ENCODE measurements at regions not wholly inside any gene's neighbourhood (a gene's known extent, or its start where the extent isn't known, plus 50 kb on each side); places are given as distances from the start of the nearest gene placed in this dataset.

GRCh38 chr2:9700109-9700495, 69.3 kb upstream of the YWHAQ start:
- POLR2A ChIA-PET: no interaction called here
- Mint-ChIP-seq H3K36me3 (peaks cover 3% of the 10 kb centered on the region), H3K4me3 (no peak overlapping the region), H3K4me1 (peaks cover 33% of the 10 kb centered on the region), H3K9me3 (peaks cover 4% of the 10 kb centered on the region), H3K27ac (no peak overlapping the region), H3K27me3 (peaks cover 12% of the 10 kb centered on the region)
- no peak for ATAC-seq (ENCODE audit: low read depth)
- DNase-seq: no peak

GRCh38 chr2:9702604-9703084, 71.8 kb upstream of the YWHAQ start:
- Mint-ChIP-seq H3K9me3 (peaks cover 4% of the 10 kb centered on the region), H3K4me3 (peak overlapping the region; percentile 15), H3K27me3 (peaks cover 5% of the 10 kb centered on the region), H3K27ac (peak overlapping the region; percentile 71), H3K4me1 (peaks cover 30% of the 10 kb centered on the region), H3K36me3 (peaks cover 3% of the 10 kb centered on the region)
- POLR2A ChIA-PET: interaction anchor here (1.2 to 2.1 kb wide), 7 partner anchors 21 to 147 kb away, joined by 3 to 12 read pairs (median 5); partner anchors contain the start of genes ADAM17 and YWHAQ
- DNase-seq (no peak), ATAC-seq (ENCODE audit: low read depth) (no peak)

- peaks cover 25% of the 10 kb centered on the region for H3K4me1 Mint-ChIP-seq
Measured at GRCh38 chr2:9703085-9703678, 72.4 kb upstream of the YWHAQ start.

GRCh38 chr2:9703701-9704221, 73.0 kb upstream of the YWHAQ start:
- Mint-ChIP-seq H3K4me3 (peak overlapping the region; percentile 21), H3K9me3 (peaks cover 4% of the 10 kb centered on the region), H3K27ac (peak overlapping the region; percentile 71), H3K27me3 (peaks cover 5% of the 10 kb centered on the region), H3K4me1 (peaks cover 23% of the 10 kb centered on the region), H3K36me3 (peaks cover 3% of the 10 kb centered on the region)
- ATAC-seq (ENCODE audit: low read depth): peak; percentile 24
- POLR2A ChIA-PET: interaction anchor here (1.2 to 2.1 kb wide), 7 partner anchors 22 to 148 kb away, joined by 3 to 12 read pairs (median 5); partner anchors contain the start of genes ADAM17 and YWHAQ
- DNase-seq: no peak

More at GRCh38 chr2:9703085-9703678, 72.4 kb upstream of the YWHAQ start:
- ATAC-seq (ENCODE audit: low read depth) (peak; percentile 88), DNase-seq (peak; percentile 68)
- POLR2A ChIA-PET: interaction anchor here (1.2 to 2.1 kb wide), 7 partner anchors 22 to 147 kb away, joined by 3 to 12 read pairs (median 5); partner anchors contain the start of genes ADAM17 and YWHAQ
- Mint-ChIP-seq H3K9me3 (peaks cover 4% of the 10 kb centered on the region), H3K36me3 (peaks cover 3% of the 10 kb centered on the region), H3K27ac (peak overlapping the region; percentile 71), H3K27me3 (peaks cover 5% of the 10 kb centered on the region), H3K4me3 (peak overlapping the region; percentile 21)

GRCh38 chr2:9704600-9704999, 73.8 kb upstream of the YWHAQ start:
- Mint-ChIP-seq H3K9me3 (peaks cover 4% of the 10 kb centered on the region), H3K4me1 (peaks cover 21% of the 10 kb centered on the region), H3K27ac (peak overlapping the region; percentile 10), H3K4me3 (no peak overlapping the region), H3K27me3 (peaks cover 5% of the 10 kb centered on the region), H3K36me3 (peaks cover 3% of the 10 kb centered on the region)
- POLR2A ChIA-PET: no interaction called here
- ATAC-seq (ENCODE audit: low read depth): no peak
- DNase-seq: no peak

- DNase-seq: no peak
- POLR2A ChIA-PET: no interaction called here
- H3K9me3 Mint-ChIP-seq: peaks cover 4% of the 10 kb centered on the region
- H3K4me1 Mint-ChIP-seq: peaks cover 21% of the 10 kb centered on the region
- H3K27me3 Mint-ChIP-seq: peaks cover 5% of the 10 kb centered on the region
- H3K4me3 Mint-ChIP-seq: no peak overlapping the region
- H3K36me3 Mint-ChIP-seq: peaks cover 3% of the 10 kb centered on the region
- ATAC-seq (ENCODE audit: low read depth): no peak
- no peak overlapping the region for H3K27ac Mint-ChIP-seq
Measured at GRCh38 chr2:9705196-9705595, 74.4 kb upstream of the YWHAQ start.

- Mint-ChIP-seq H3K27me3 (no peaks in the 10 kb centered on the region), H3K36me3 (no peaks in the 10 kb centered on the region), H3K9me3 (no peaks in the 10 kb centered on the region), H3K4me3 (no peak overlapping the region), H3K4me1 (peaks cover 23% of the 10 kb centered on the region), H3K27ac (no peak overlapping the region)
- DNase-seq: no peak
- no peak for ATAC-seq (ENCODE audit: low read depth)
- POLR2A ChIA-PET: interaction anchor here (1.3 kb wide), 1 partner anchor 12 kb away, joined by 3 read pairs; no protein-coding TSS in a partner anchor
Measured at GRCh38 chr2:9707008-9707407, 76.2 kb upstream of the YWHAQ start.

GRCh38 chr2:9707611-9708160, 76.9 kb upstream of the YWHAQ start:
- H3K27me3 Mint-ChIP-seq: no peaks in the 10 kb centered on the region
- H3K4me3 Mint-ChIP-seq: no peak overlapping the region
- no peak for DNase-seq
- H3K4me1 Mint-ChIP-seq: peaks cover 18% of the 10 kb centered on the region
- H3K27ac Mint-ChIP-seq: no peak overlapping the region
- H3K9me3 Mint-ChIP-seq: no peaks in the 10 kb centered on the region
- POLR2A ChIA-PET: no interaction called here
- ATAC-seq (ENCODE audit: low read depth): no peak
- H3K36me3 Mint-ChIP-seq: no peaks in the 10 kb centered on the region

- Mint-ChIP-seq H3K4me3 (no peak overlapping the region), H3K36me3 (no peaks in the 10 kb centered on the region), H3K27me3 (no peaks in the 10 kb centered on the region), H3K9me3 (no peaks in the 10 kb centered on the region), H3K4me1 (peaks cover 6% of the 10 kb centered on the region), H3K27ac (no peak overlapping the region)
- POLR2A ChIA-PET: no interaction called here
- DNase-seq: no peak
- no peak for ATAC-seq (ENCODE audit: low read depth)
Measured at GRCh38 chr2:9708683-9709538, 78.1 kb upstream of the YWHAQ start.

GRCh38 chr2:9709539-9710285, 78.9 kb upstream of the YWHAQ start:
- Mint-ChIP-seq H3K4me1 (peaks cover 4% of the 10 kb centered on the region), H3K4me3 (no peak overlapping the region), H3K36me3 (no peaks in the 10 kb centered on the region), H3K27ac (no peak overlapping the region), H3K27me3 (no peaks in the 10 kb centered on the region), H3K9me3 (no peaks in the 10 kb centered on the region)
- POLR2A ChIA-PET: no interaction called here
- ATAC-seq (ENCODE audit: low read depth): no peak
- DNase-seq: no peak

- no peak for ATAC-seq (ENCODE audit: low read depth)
- Mint-ChIP-seq H3K4me1 (peaks cover 4% of the 10 kb centered on the region), H3K27ac (no peak overlapping the region), H3K9me3 (no peaks in the 10 kb centered on the region), H3K4me3 (no peak overlapping the region), H3K36me3 (no peaks in the 10 kb centered on the region), H3K27me3 (no peaks in the 10 kb centered on the region)
- POLR2A ChIA-PET: interaction anchor here (0.7 kb wide), 1 partner anchor 123 kb away, joined by 3 read pairs; no protein-coding TSS in a partner anchor
- no peak for DNase-seq
Measured at GRCh38 chr2:9710311-9710710, 79.5 kb upstream of the YWHAQ start.

GRCh38 chr2:9712263-9712662, 81.5 kb upstream of the YWHAQ start:
- no peaks in the 10 kb centered on the region for H3K27me3 Mint-ChIP-seq
- ATAC-seq (ENCODE audit: low read depth) (no peak), DNase-seq (no peak)
- H3K9me3 Mint-ChIP-seq: no peaks in the 10 kb centered on the region
- H3K4me1 Mint-ChIP-seq: peaks cover 4% of the 10 kb centered on the region
- peak overlapping the region; percentile 27 for H3K27ac Mint-ChIP-seq
- POLR2A ChIA-PET: no interaction called here
- no peaks in the 10 kb centered on the region for H3K36me3 Mint-ChIP-seq
- H3K4me3 Mint-ChIP-seq: no peak overlapping the region

All from activated naive CD8-positive, alpha-beta T cell treated with anti-CD3 and anti-CD28 coated beads, Interleukin-2, amount 10 ng/mL, durations not matched to agents 7 days and 5 days (primary cell).